WTC11 (cell line): ENCODE measurements at regions not wholly inside any gene's neighbourhood (a gene's known extent, or its start where the extent isn't known, plus 50 kb on each side); places are given as distances from the start of the nearest gene placed in this dataset.

Source experiments
- ATAC-seq: fragments of 200-7000 bp; cut with Tn5 transposase; 2 replicates; pipeline ENCODE4 v1.10.0; 2021; ENCODE audit warnings: mild to moderate bottlenecking, moderate library complexity
- CTCF ChIA-PET: fragments of 300-600 bp; sonication (Branson Sonifier 250); formaldehyde crosslinking; loops from one replicate; lab custom pipeline; 2021; ENCODE audit warnings: antibody characterized with exemption; lab: Charles Lee
- POLR2A ChIA-PET: fragments of 350-600 bp; sonication (Branson Sonifier 250); formaldehyde crosslinking; loops from one replicate; lab custom pipeline; 2021; ENCODE audit warnings: antibody characterized with exemption; lab: Charles Lee
- DNase-seq: peaks from one replicate; pipeline ENCODE4 v3.0.0; 2021; ENCODE audit warnings: low spot score
- H3K27ac Mint-ChIP-seq: 2 replicates; pipeline ENCODE4 v1.8.0; 2021; ENCODE audit warnings: mixed read lengths
- H3K27me3 Mint-ChIP-seq: 2 replicates; pipeline ENCODE4 v1.8.0; 2021; ENCODE audit warnings: low read depth, mild to moderate bottlenecking, moderate library complexity, mixed read lengths
- H3K36me3 Mint-ChIP-seq: 2 replicates; pipeline ENCODE4 v1.8.0; 2021; ENCODE audit warnings: mixed read lengths
- H3K4me1 Mint-ChIP-seq: 2 replicates; pipeline ENCODE4 v1.8.0; 2022; ENCODE audit warnings: mixed read lengths
- H3K4me3 Mint-ChIP-seq: 2 replicates; pipeline ENCODE4 v1.8.0; 2021; ENCODE audit warnings: mild to moderate bottlenecking, moderate library complexity, mixed read lengths
- H3K9me3 Mint-ChIP-seq: 2 replicates; pipeline ENCODE4 v1.8.0; 2021; ENCODE audit warnings: mixed read lengths
- ATF1 ChIP-seq: sonication (generic); formaldehyde crosslinking; IDR thresholded peaks from 2 replicates; pipeline ENCODE4 v1.8.1; 2023; ENCODE audit warnings: mild to moderate bottlenecking, moderate library complexity, missing genetic modification reagents
- CDX4 ChIP-seq: fragments of 250-450 bp; sonication (Bioruptor Pico); IDR thresholded peaks from 2 replicates; pipeline ENCODE4 v1.9.0; 2021; ENCODE audit warnings: moderate library complexity, mild to moderate bottlenecking, inconsistent platforms, borderline replicate concordance
- CREM ChIP-seq: sonication (generic); formaldehyde crosslinking; IDR thresholded peaks from 2 replicates; pipeline ENCODE4 v1.8.1; 2022; ENCODE audit warnings: mild to moderate bottlenecking, missing genetic modification reagents, moderate library complexity
- CTCF ChIP-seq: fragments of 200-600 bp; IDR thresholded peaks from 2 replicates; pipeline ENCODE4 v1.8.0; 2022; ENCODE audit warnings: antibody characterized with exemption
- E2F4 ChIP-seq: sonication (generic); formaldehyde crosslinking; IDR thresholded peaks from 2 replicates; pipeline ENCODE4 v1.8.1; 2022; ENCODE audit warnings: low read depth, mild to moderate bottlenecking, moderate library complexity, missing genetic modification reagents, borderline replicate concordance
- FOXJ3 ChIP-seq: sonication (generic); formaldehyde crosslinking; IDR thresholded peaks from 2 replicates; pipeline ENCODE4 v1.9.0; 2021; ENCODE audit warnings: missing genetic modification reagents, mild to moderate bottlenecking, borderline replicate concordance
- FOXP1 ChIP-seq: sonication (generic); formaldehyde crosslinking; IDR thresholded peaks from 2 replicates; pipeline ENCODE4 v1.8.0; 2022; ENCODE audit warnings: missing genetic modification reagents, mild to moderate bottlenecking, moderate library complexity, borderline replicate concordance
- IRF2 ChIP-seq: sonication (generic); formaldehyde crosslinking; IDR thresholded peaks from 2 replicates; pipeline ENCODE4 v1.8.0; 2022; ENCODE audit warnings: low read depth, missing genetic modification reagents, borderline replicate concordance
- JUN ChIP-seq: sonication (generic); formaldehyde crosslinking; IDR thresholded peaks from 2 replicates; pipeline ENCODE4 v1.8.0; 2023; ENCODE audit warnings: mild to moderate bottlenecking, missing genetic modification reagents
- KAT7 ChIP-seq: sonication (generic); formaldehyde crosslinking; IDR thresholded peaks from 2 replicates; pipeline ENCODE4 v1.8.1; 2023; ENCODE audit warnings: missing genetic modification reagents, mild to moderate bottlenecking, borderline replicate concordance
- MLX ChIP-seq: sonication (generic); formaldehyde crosslinking; IDR thresholded peaks from 2 replicates; pipeline ENCODE4 v1.8.1; 2023; ENCODE audit warnings: mild to moderate bottlenecking, missing genetic modification reagents, moderate library complexity
- MYBL2 ChIP-seq: sonication (generic); formaldehyde crosslinking; IDR thresholded peaks from 2 replicates; pipeline ENCODE4 v1.8.1; 2023; ENCODE audit warnings: mild to moderate bottlenecking, moderate library complexity, missing genetic modification reagents
- NFE2L1 ChIP-seq: sonication (generic); formaldehyde crosslinking; IDR thresholded peaks from 2 replicates; pipeline ENCODE4 v1.8.1; 2023; ENCODE audit warnings: missing genetic modification reagents
- NFYB ChIP-seq: sonication (generic); formaldehyde crosslinking; conservative IDR thresholded peaks from 2 replicates; pipeline ENCODE4 v1.8.0; 2022; ENCODE audit warnings: low read depth, missing genetic modification reagents
- NR2C2 ChIP-seq: sonication (generic); formaldehyde crosslinking; IDR thresholded peaks from 2 replicates; pipeline ENCODE4 v1.8.0; 2022; ENCODE audit warnings: mild to moderate bottlenecking, missing genetic modification reagents
- PREB ChIP-seq: sonication (generic); formaldehyde crosslinking; IDR thresholded peaks from 2 replicates; pipeline ENCODE4 v1.8.1; 2022; ENCODE audit warnings: mild to moderate bottlenecking, missing genetic modification reagents, moderate library complexity, borderline replicate concordance
- RORB ChIP-seq: fragments of 250-450 bp; sonication (Bioruptor Pico); IDR thresholded peaks from 2 replicates; pipeline ENCODE4 v1.9.0; 2021; ENCODE audit warnings: mild to moderate bottlenecking
- SMAD3 ChIP-seq: sonication (generic); formaldehyde crosslinking; IDR thresholded peaks from 2 replicates; pipeline ENCODE4 v1.8.0; 2022; ENCODE audit warnings: missing genetic modification reagents, mild to moderate bottlenecking, borderline replicate concordance
- ZNF138 ChIP-seq: sonication (generic); formaldehyde crosslinking; conservative IDR thresholded peaks from 2 replicates; pipeline ENCODE4 v1.8.1; 2022; ENCODE audit warnings: mild to moderate bottlenecking, moderate library complexity, missing genetic modification reagents
- ZNF232 ChIP-seq: sonication (generic); formaldehyde crosslinking; IDR thresholded peaks from 2 replicates; pipeline ENCODE4 v1.8.0; 2022; ENCODE audit warnings: mild to moderate bottlenecking, missing genetic modification reagents
- ZNF263 ChIP-seq: sonication (generic); formaldehyde crosslinking; IDR thresholded peaks from 2 replicates; pipeline ENCODE4 v1.8.1; 2022; ENCODE audit warnings: low read depth, mild to moderate bottlenecking, moderate library complexity, missing genetic modification reagents
- ZNF281 ChIP-seq: sonication (generic); formaldehyde crosslinking; IDR thresholded peaks from 2 replicates; pipeline ENCODE4 v1.8.0; 2023; ENCODE audit warnings: mild to moderate bottlenecking, missing genetic modification reagents
- ZNF317 ChIP-seq: sonication (generic); formaldehyde crosslinking; IDR thresholded peaks from 2 replicates; pipeline ENCODE4 v1.8.1; 2023; ENCODE audit warnings: low read depth, mild to moderate bottlenecking, moderate library complexity, missing genetic modification reagents, borderline replicate concordance
- ZNF512 ChIP-seq: sonication (generic); formaldehyde crosslinking; IDR thresholded peaks from 2 replicates; pipeline ENCODE4 v1.8.1; 2022; ENCODE audit warnings: missing genetic modification reagents, borderline replicate concordance
- ZNF671 ChIP-seq: fragments of 250-450 bp; sonication (Bioruptor Pico); IDR thresholded peaks from 2 replicates; pipeline ENCODE4 v1.8.0; 2021; ENCODE audit warnings: mild to moderate bottlenecking
- ZSCAN18 ChIP-seq: fragments of 250-450 bp; sonication (Bioruptor Pico); IDR thresholded peaks from 2 replicates; pipeline ENCODE4 v2.1.2; 2022; ENCODE audit warnings: mild to moderate bottlenecking, moderate library complexity

GRCh38 chr11:100619484-100619883 lies 67.6 kb upstream of the ARHGAP42 start:
- H3K4me1 Mint-ChIP-seq: peaks cover 18% of the 10 kb centered on the region
- peaks cover 38% of the 10 kb centered on the region for H3K36me3 Mint-ChIP-seq
- ChIA-PET CTCF (interaction anchor here (1.5 kb wide), 1 partner anchor 43 kb away, joined by 3 read pairs; no protein-coding TSS in a partner anchor), POLR2A (interaction anchor here (0.7 kb wide), 1 partner anchor 897 kb away, joined by 3 read pairs; no protein-coding TSS in a partner anchor)
- no peak for DNase-seq
- ATAC-seq: peak; percentile 78
- peaks cover 4% of the 10 kb centered on the region for H3K27me3 Mint-ChIP-seq
- peaks cover 45% of the 10 kb centered on the region for H3K9me3 Mint-ChIP-seq
- TF ChIP-seq CREM (CRISPR knock-in tag) (no peak), KAT7 (CRISPR knock-in tag) (no peak), PREB (CRISPR knock-in tag) (no peak), ZNF263 (CRISPR knock-in tag) (no peak), NR2C2 (CRISPR knock-in tag) (no peak), ZNF671 (CRISPR knock-in tag) (no peak), SMAD3 (no peak), IRF2 (CRISPR knock-in tag) (no peak), ZNF317 (no peak), NFYB (CRISPR knock-in tag) (no peak), ZNF512 (no peak), CTCF (no peak), ZNF232 (CRISPR knock-in tag) (no peak), NFE2L1 (CRISPR knock-in tag) (no peak), RORB (CRISPR knock-in tag) (no peak), MLX (CRISPR knock-in tag) (no peak), ZSCAN18 (CRISPR knock-in tag) (no peak), JUN (CRISPR knock-in tag) (no peak), FOXJ3 (CRISPR knock-in tag) (no peak)
- no peak overlapping the region for H3K4me3 Mint-ChIP-seq
- 0 out of 2 replicates have a peak overlapping the region, but pooled peaks have one; percentile 11 for H3K27ac Mint-ChIP-seq

GRCh38 chr11:100622404-100622803 lies 64.7 kb upstream of the ARHGAP42 start:
- no peak overlapping the region for H3K4me3 Mint-ChIP-seq
- DNase-seq: no peak
- peaks cover 43% of the 10 kb centered on the region for H3K36me3 Mint-ChIP-seq
- no peak for ATAC-seq
- peaks cover 44% of the 10 kb centered on the region for H3K9me3 Mint-ChIP-seq
- H3K27ac Mint-ChIP-seq: no peak overlapping the region
- POLR2A ChIA-PET: no interaction called here
- peaks cover 4% of the 10 kb centered on the region for H3K27me3 Mint-ChIP-seq
- CTCF ChIA-PET: no interaction called here
- H3K4me1 Mint-ChIP-seq: peaks cover 21% of the 10 kb centered on the region
- TF ChIP-seq MYBL2 (CRISPR knock-in tag): no peak
- no peak for TF ChIP-seq ZNF138 (CRISPR knock-in tag)
- TF ChIP-seq ZNF281 (CRISPR knock-in tag): no peak
- no peak for TF ChIP-seq ZNF263 (CRISPR knock-in tag)
- no peak for TF ChIP-seq ATF1
- TF ChIP-seq CDX4: no peak
- no peak for TF ChIP-seq FOXP1 (CRISPR knock-in tag)
- no peak for TF ChIP-seq E2F4 (CRISPR knock-in tag)
- TF ChIP-seq ZNF317: no peak
